Lung (tissue), 11 donors: ENCODE measurements at regions not wholly inside any gene's neighbourhood (a gene's known extent, or its start where the extent isn't known, plus 50 kb on each side); places are given as distances from the start of the nearest gene placed in this dataset.
"Not testable (repeated sequence)": the region's sequence is repeated elsewhere in the genome, so short reads cannot be mapped to it uniquely, and the experiment has no call there.

ENCODE experiments used
- ATAC-seq: fragments of 200-7000 bp; cut with Tn5 transposase; one replicate; pipeline ENCODE4 v1.9.1; 2020; ENCODE audit warnings: moderate number of reproducible peaks; ENCODE audit not compliant: insufficient read depth, low FRiP score
- DNase-seq, 3 donors: peaks; one replicate each; pipeline ENCODE4 v3.0.0-alpha.2; 2013 to 2017
- H3K27ac ChIP-seq, 2 donors: one replicate each; pipeline ENCODE4 v1.5.1; 2013; ENCODE audit warnings: mild to moderate bottlenecking in 2 of 2, moderate library complexity in 2 of 2, control low read depth in 1 of 2, inconsistent platforms in 1 of 2, low read depth in 1 of 2, low read length in 1 of 2
- H3K27me3 ChIP-seq, 3 donors: one replicate each; pipeline ENCODE4 v1.5.1; 2013; ENCODE audit warnings: low read length in 2 of 3; ENCODE audit not compliant: control insufficient read depth in 3 of 3, insufficient read depth in 3 of 3
- H3K36me3 ChIP-seq, 4 donors: one replicate each; pipeline ENCODE4 v1.5.1; 2013; ENCODE audit warnings: low read length in 4 of 4, mild to moderate bottlenecking in 1 of 4, moderate library complexity in 1 of 4; ENCODE audit not compliant: control insufficient read depth in 4 of 4, insufficient read depth in 4 of 4
- H3K4me1 ChIP-seq, 5 donors: one replicate each; pipeline ENCODE4 v1.5.1; 2013; ENCODE audit warnings: low read length in 5 of 5, mild to moderate bottlenecking in 2 of 5, moderate library complexity in 1 of 5; ENCODE audit not compliant: control insufficient read depth in 5 of 5, insufficient read depth in 5 of 5
- H3K4me3 ChIP-seq: one replicate; pipeline ENCODE4 v1.5.1; 2013; ENCODE audit warnings: mild to moderate bottlenecking, control low read depth, moderate library complexity
- H3K9ac ChIP-seq, 2 donors: one replicate each; pipeline ENCODE4 v1.5.1; 2013; ENCODE audit warnings: low read length in 2 of 2, control low read depth in 1 of 2; ENCODE audit not compliant: insufficient read depth in 1 of 2
- H3K9me3 ChIP-seq, 4 donors: one replicate each; pipeline ENCODE4 v1.5.1; 2013; ENCODE audit warnings: low read length in 3 of 4, mild to moderate bottlenecking in 1 of 4, moderate library complexity in 1 of 4; ENCODE audit not compliant: control insufficient read depth in 4 of 4, insufficient read depth in 3 of 4
- CTCF ChIP-seq: IDR thresholded peaks from 2 replicates; pipeline ENCODE4 v1.5.1; 2012; ENCODE audit warnings: mild to moderate bottlenecking; ENCODE audit errors: control extremely low read depth, extremely low read depth
- WGBS, 2 donors: extraction: QIAGEN DNeasy Blood & Tissue Kit; methylation state at CpG; one replicate each; pipeline ENCODE4 v1.1.7; 2013; 5-methylcytosine and 5-hydroxymethylcytosine counted together
- donor health status: control.
- donor health status: control.
- donor health status: Bipolar disorder and iron deficiency.
- donor health status: healthy.
- donor health status: DM: yes; HTN: yes; CAD: no.

GRCh38 chr10:93224005-93224779 is 150.5 kb downstream of the CYP26A1 start:
- no peak for ATAC-seq
- no peak overlapping the region for H3K9ac ChIP-seq

GRCh38 chr10:93225938-93226337 is 152.2 kb downstream of the CYP26A1 start:
- no peak overlapping the region for H3K9ac ChIP-seq
- ATAC-seq = no peak
- WGBS, 2 donors = 70 to 75% methylated on average over 6 of the region's 6 CpGs
- peaks cover 0 to 2% (median 0%) of the 10 kb centered on the region in 4 donors for H3K9me3 ChIP-seq
- H3K4me3 ChIP-seq = no peak overlapping the region
- H3K36me3 ChIP-seq = no peaks in the 10 kb centered on the region
- H3K27me3 ChIP-seq = no peaks in the 10 kb centered on the region
- H3K27ac ChIP-seq = no peak overlapping the region
- TF ChIP-seq CTCF = no peak
- no peak for DNase-seq
- H3K4me1 ChIP-seq = peaks cover 0 to 2% (median 0%) of the 10 kb centered on the region in 5 donors

More at GRCh38 chr10:93224005-93224779, 150.5 kb downstream of the CYP26A1 start:
- Histone ChIP-seq H3K27ac (no peak overlapping the region), H3K9me3 (no peaks in the 10 kb centered on the region), H3K27me3 (no peaks in the 10 kb centered on the region), H3K36me3 (no peaks in the 10 kb centered on the region), H3K4me1 (peaks cover 0 to 4% (median 0%) of the 10 kb centered on the region in 5 donors), H3K4me3 (no peak overlapping the region)
- 86 to 90% methylated on average over 5 of the region's 5 CpGs for WGBS, 2 donors
- TF ChIP-seq CTCF = no peak
- DNase-seq = no peak

GRCh38 chr10:93226619-93227018 is 152.9 kb downstream of the CYP26A1 start:
- H3K9ac ChIP-seq = no peak overlapping the region
- 82 to 91% methylated on average over 2 of the region's 2 CpGs for WGBS, 2 donors
- TF ChIP-seq CTCF = no peak

GRCh38 chr10:93230596-93230995 is 156.9 kb downstream of the CYP26A1 start:
- not testable (repeated sequence) for H3K4me3 ChIP-seq, H3K27me3 ChIP-seq, H3K4me1 ChIP-seq, H3K9me3 ChIP-seq, DNase-seq, ATAC-seq, H3K9ac ChIP-seq, H3K36me3 ChIP-seq, H3K27ac ChIP-seq
- WGBS, 2 donors = 91 to 97% methylated on average over 7 of the region's 7 CpGs

More at GRCh38 chr10:93226619-93227018, 152.9 kb downstream of the CYP26A1 start:
- Histone ChIP-seq H3K27ac (no peak overlapping the region), H3K9me3 (peaks cover 0 to 2% (median 0%) of the 10 kb centered on the region in 4 donors), H3K36me3 (no peaks in the 10 kb centered on the region), H3K4me1 (peaks cover 0 to 2% (median 0%) of the 10 kb centered on the region in 5 donors), H3K27me3 (no peaks in the 10 kb centered on the region), H3K4me3 (no peak overlapping the region)
- ATAC-seq = no peak
- no peak for DNase-seq

GRCh38 chr10:93232159-93232558 is 158.5 kb downstream of the CYP26A1 start:
- 88 to 96% methylated on average over 2 of the region's 2 CpGs for WGBS, 2 donors

GRCh38 chr10:93234940-93235339 is 161.2 kb downstream of the CYP26A1 start:
- not testable (repeated sequence) for ATAC-seq, H3K36me3 ChIP-seq, DNase-seq, H3K9ac ChIP-seq, H3K27me3 ChIP-seq, H3K4me3 ChIP-seq, H3K27ac ChIP-seq, H3K9me3 ChIP-seq, H3K4me1 ChIP-seq
- 91 to 93% methylated on average over 4 of the region's 4 CpGs for WGBS, 2 donors

More at GRCh38 chr10:93232159-93232558, 158.5 kb downstream of the CYP26A1 start:
- ATAC-seq, H3K36me3 ChIP-seq, H3K27ac ChIP-seq, DNase-seq, H3K4me1 ChIP-seq, H3K27me3 ChIP-seq, H3K9ac ChIP-seq, H3K4me3 ChIP-seq, H3K9me3 ChIP-seq: not testable (repeated sequence)
